ENCODE measurements at regions not wholly inside any gene's neighbourhood (a gene's known extent, or its start where the extent isn't known, plus 50 kb on each side); places are given as distances from the start of the nearest gene placed in this dataset.

DNA sequence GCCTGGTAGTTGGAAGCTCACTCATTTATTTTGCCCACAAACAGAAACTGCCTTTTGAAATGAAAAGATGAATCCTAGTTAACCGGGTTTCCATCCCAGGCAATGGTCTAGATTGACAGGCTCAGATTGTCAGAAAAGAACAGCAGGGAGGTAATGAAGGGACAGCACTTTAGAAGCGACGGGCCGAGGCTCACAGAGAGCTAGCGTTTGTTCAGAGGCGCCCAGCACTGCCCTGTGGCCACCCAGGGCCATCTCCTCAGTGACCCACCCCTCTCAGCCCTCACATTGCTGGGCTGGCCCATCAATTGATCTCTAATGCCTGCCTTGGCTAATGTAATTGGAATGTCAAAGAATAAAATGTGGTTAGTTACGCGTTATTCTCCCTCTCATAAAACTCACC, 304.8 kb downstream of the CDCA7 start:
- Histone ChIP-seq H3K27ac (ENCODE audit: insufficient read length, low read depth, low read length) (no peak overlapping the region), H3K79me2 (ENCODE audit: insufficient read depth, low read length) (no peaks in the 10 kb centered on the region)

More for the DNA sequence above, 304.8 kb downstream of the CDCA7 start:
- Histone ChIP-seq H3K4me1 (ENCODE audit: insufficient read depth, low read length) (no peaks in the 10 kb centered on the region; the same call in 1 of the 2 replicates), H4K5ac (ENCODE audit: insufficient read length, low read depth, low read length) (no peak overlapping the region), H3K4ac (ENCODE audit: low read depth, low read length) (no peak overlapping the region), H3K23ac (ENCODE audit: insufficient read length, low read depth, low read length) (no peak overlapping the region), H3K27me3 (ENCODE audit: insufficient read depth, low read length) (no peaks in the 10 kb centered on the region), H2BK20ac (ENCODE audit: low read depth, low read length, poor library complexity, severe bottlenecking) (no peak overlapping the region), H3K9me3 (ENCODE audit: control insufficient read depth, low read depth, low read length) (no peaks in the 10 kb centered on the region), H2BK5ac (ENCODE audit: insufficient read length, low read length) (no peak overlapping the region), H3K56ac (ENCODE audit: insufficient read length, low read depth, low read length) (no peak overlapping the region), H2AFZ (ENCODE audit: low read length) (no peak overlapping the region), H4K8ac (replicated peaks; ENCODE audit: insufficient read length, low read depth, low read length) (no peak overlapping the region), H2BK12ac (ENCODE audit: insufficient read length, low read depth, low read length) (no peak overlapping the region), H2BK120ac (ENCODE audit: low read depth, low read length, poor library complexity, severe bottlenecking) (no peak overlapping the region), H3K4me2 (ENCODE audit: insufficient read depth, insufficient read length, low read length) (no peak overlapping the region), H2AK5ac (ENCODE audit: insufficient read length, low read length) (no peak overlapping the region), H4K91ac (ENCODE audit: insufficient read length, low read depth, low read length) (no peak overlapping the region), H3K14ac (ENCODE audit: insufficient read depth, low read length) (no peak overlapping the region), H3K79me1 (ENCODE audit: insufficient read depth, low read depth, low read length, poor library complexity, severe bottlenecking) (no peaks in the 10 kb centered on the region), H3K18ac (ENCODE audit: insufficient read length, low read depth, low read length) (no peak overlapping the region), H2BK15ac (ENCODE audit: low read depth, low read length) (no peak overlapping the region), H3K9ac (ENCODE audit: extremely low read depth, insufficient read length, low read length) (no peak overlapping the region), H3K23me2 (ENCODE audit: insufficient read length, low read depth, low read length, poor library complexity, severe bottlenecking) (no peaks in the 10 kb centered on the region), H3T11ph (ENCODE audit: low read length) (no peak overlapping the region), H4K20me1 (ENCODE audit: control insufficient read depth, insufficient read depth, insufficient read length) (no peaks in the 10 kb centered on the region)
- H3K27ac Mint-ChIP-seq: no peak overlapping the region
- H3K4me3 Mint-ChIP-seq: no peak overlapping the region
- no peaks in the 10 kb centered on the region; a peak in 1 of 5 replicates for H3K9me3 Mint-ChIP-seq
- TF ChIP-seq, protein P1, sequence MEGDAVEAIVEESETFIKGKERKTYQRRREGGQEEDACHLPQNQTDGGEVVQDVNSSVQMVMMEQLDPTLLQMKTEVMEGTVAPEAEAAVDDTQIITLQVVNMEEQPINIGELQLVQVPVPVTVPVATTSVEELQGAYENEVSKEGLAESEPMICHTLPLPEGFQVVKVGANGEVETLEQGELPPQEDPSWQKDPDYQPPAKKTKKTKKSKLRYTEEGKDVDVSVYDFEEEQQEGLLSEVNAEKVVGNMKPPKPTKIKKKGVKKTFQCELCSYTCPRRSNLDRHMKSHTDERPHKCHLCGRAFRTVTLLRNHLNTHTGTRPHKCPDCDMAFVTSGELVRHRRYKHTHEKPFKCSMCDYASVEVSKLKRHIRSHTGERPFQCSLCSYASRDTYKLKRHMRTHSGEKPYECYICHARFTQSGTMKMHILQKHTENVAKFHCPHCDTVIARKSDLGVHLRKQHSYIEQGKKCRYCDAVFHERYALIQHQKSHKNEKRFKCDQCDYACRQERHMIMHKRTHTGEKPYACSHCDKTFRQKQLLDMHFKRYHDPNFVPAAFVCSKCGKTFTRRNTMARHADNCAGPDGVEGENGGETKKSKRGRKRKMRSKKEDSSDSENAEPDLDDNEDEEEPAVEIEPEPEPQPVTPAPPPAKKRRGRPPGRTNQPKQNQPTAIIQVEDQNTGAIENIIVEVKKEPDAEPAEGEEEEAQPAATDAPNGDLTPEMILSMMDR (conservative IDR thresholded peaks at IDR 0.05): no peak
- H3K27me3 Mint-ChIP-seq (ENCODE audit: low read depth): no peaks in the 10 kb centered on the region
- DNase-seq: no peak
- H3K4me1 Mint-ChIP-seq: peaks cover 7 to 14% of the 10 kb centered on the region in 2 experiments; a peak in 3 of 4 replicates
- no CpG with 5 or more reads among the region's 8 CpGs for WGBS (ENCODE audit: extremely low coverage, insufficient read length, low lambda C conversion rate)
- H3K36me3 Mint-ChIP-seq (ENCODE audit: insufficient read depth in 1 of 3, low read depth in 3 of 3): no peaks in the 10 kb centered on the region
